T-helper 17 cell (primary cell): ENCODE measurements at regions not wholly inside any gene's neighbourhood (a gene's known extent, or its start where the extent isn't known, plus 50 kb on each side); places are given as distances from the start of the nearest gene placed in this dataset.
"Not testable (repeated sequence)": the region's sequence is repeated elsewhere in the genome, so short reads cannot be mapped to it uniquely, and the experiment has no call there.

Experiments
- ATAC-seq: fragments of 150-1000 bp; cut with Tn5 transposase; 2 replicates; pipeline ENCODE4 v1.10.0; 2021; ENCODE audit warnings: mild to moderate bottlenecking, moderate library complexity
- DNase-seq, 3 donors: peaks; one replicate each; pipeline versions ENCODE4 v3.0.0 to v3.0.0-alpha.2; 2020 to 2021
- H3K9me3 ChIP-seq: one replicate; pipeline ENCODE4 v1.7.0; 2013; ENCODE audit warnings: low read length, mild to moderate bottlenecking; ENCODE audit not compliant: control insufficient read depth, poor library complexity, severe bottlenecking
- H3K27ac Mint-ChIP-seq: one replicate; pipeline ENCODE4 v1.8.0; 2022; ENCODE audit warnings: mild to moderate bottlenecking, moderate library complexity, mixed read lengths
- H3K27me3 Mint-ChIP-seq: one replicate; pipeline ENCODE4 v1.8.0; 2022; ENCODE audit warnings: mixed read lengths
- H3K36me3 Mint-ChIP-seq: one replicate; pipeline ENCODE4 v1.8.0; 2022; ENCODE audit warnings: low read depth, mixed read lengths
- H3K4me1 Mint-ChIP-seq: one replicate; pipeline ENCODE4 v1.8.0; 2022; ENCODE audit warnings: mild to moderate bottlenecking, mixed read lengths
- H3K4me3 Mint-ChIP-seq: one replicate; pipeline ENCODE4 v1.8.0; 2022; ENCODE audit warnings: mild to moderate bottlenecking, moderate library complexity, mixed read lengths

DNA sequence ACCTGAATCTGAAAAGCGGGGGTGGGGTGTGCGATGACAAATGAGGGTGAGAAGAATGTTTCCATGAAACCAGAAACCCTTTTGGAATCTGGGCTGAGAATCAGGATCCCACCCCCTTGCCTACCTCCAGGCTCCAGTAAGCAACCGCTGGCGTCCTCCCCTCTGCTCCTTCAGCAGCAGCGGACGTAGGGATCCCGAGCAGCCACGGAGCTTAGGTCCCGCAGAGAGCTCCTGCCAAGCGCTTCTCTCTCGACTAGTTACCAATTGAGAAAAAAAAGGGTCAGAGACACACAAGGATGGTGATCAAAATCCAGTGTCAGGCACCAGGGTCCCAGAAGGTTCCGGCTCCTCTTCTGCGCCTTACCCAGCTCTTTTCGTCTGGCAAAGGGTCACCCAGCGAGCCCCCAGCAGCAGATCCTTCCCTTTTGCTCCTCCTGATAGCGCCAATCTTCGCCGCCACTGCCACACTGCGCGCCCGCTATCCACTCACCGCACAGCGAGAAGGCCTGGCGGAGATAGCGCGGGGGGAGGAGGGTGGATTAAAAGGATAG, 733.5 kb downstream of the ZWINT start:
- no peak overlapping the region for H3K4me3 Mint-ChIP-seq
- no peak overlapping the region for H3K27ac Mint-ChIP-seq
- H3K4me1 Mint-ChIP-seq = no peaks in the 10 kb centered on the region
- ATAC-seq = no peak
- H3K36me3 Mint-ChIP-seq = peaks cover 3% of the 10 kb centered on the region
- no peaks in the 10 kb centered on the region for H3K9me3 ChIP-seq
- DNase-seq = no peak
- peaks cover 11% of the 10 kb centered on the region for H3K27me3 Mint-ChIP-seq

GRCh38 chr10:55601690-55602478, 759.2 kb downstream of the ZWINT start:
- H3K36me3 Mint-ChIP-seq, H3K4me1 Mint-ChIP-seq, H3K27ac Mint-ChIP-seq, ATAC-seq, H3K4me3 Mint-ChIP-seq, DNase-seq, H3K27me3 Mint-ChIP-seq, H3K9me3 ChIP-seq: not testable (repeated sequence)

DNA sequence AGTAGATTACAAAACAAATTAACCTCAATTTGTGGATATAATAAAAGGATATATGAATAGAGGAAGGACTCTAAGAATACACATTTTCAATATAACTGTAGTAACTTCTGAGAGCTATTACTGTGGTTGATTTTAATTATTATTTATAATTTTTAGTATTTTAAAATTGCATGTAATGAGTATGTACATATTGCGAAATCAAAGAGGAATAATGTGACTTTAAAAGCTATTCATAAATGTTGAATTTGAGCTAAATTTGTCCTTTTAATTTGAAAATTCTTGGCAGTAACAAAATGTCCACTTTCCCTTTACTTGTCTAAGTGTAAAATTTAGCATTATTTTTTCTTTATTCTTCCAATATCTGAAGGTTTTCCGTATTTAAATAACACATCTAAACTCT, 750.6 kb upstream of the PCDH15 start:
- DNase-seq (no peak), ATAC-seq (no peak)
- Mint-ChIP-seq H3K36me3 (no peaks in the 10 kb centered on the region), H3K27me3 (no peaks in the 10 kb centered on the region), H3K4me3 (no peak overlapping the region), H3K27ac (no peak overlapping the region), H3K4me1 (no peaks in the 10 kb centered on the region)
- no peaks in the 10 kb centered on the region for H3K9me3 ChIP-seq

DNA sequence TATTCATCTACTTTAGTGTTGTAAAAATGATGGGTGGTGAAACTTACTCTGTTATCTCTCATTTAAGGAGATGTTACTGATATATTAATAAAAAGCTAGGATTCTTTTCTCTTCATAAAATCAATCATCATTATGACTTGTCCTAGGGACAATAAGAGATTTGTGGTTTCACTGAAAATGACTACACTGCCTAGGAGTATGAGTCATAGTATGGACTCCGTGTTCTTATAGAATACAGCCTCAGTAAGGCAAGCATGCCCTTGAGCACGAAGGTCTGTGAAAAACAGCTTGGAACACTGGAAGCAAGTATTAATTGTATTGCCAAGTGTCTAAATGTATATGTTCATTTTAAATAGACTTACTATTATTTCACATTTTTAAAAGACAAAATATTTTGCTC, 749.2 kb upstream of the PCDH15 start:
- H3K4me1 Mint-ChIP-seq = no peaks in the 10 kb centered on the region
- H3K27me3 Mint-ChIP-seq = no peaks in the 10 kb centered on the region
- no peak overlapping the region for H3K4me3 Mint-ChIP-seq
- H3K9me3 ChIP-seq = no peaks in the 10 kb centered on the region
- no peak overlapping the region for H3K27ac Mint-ChIP-seq
- DNase-seq (no peak), ATAC-seq (no peak)
- H3K36me3 Mint-ChIP-seq = no peaks in the 10 kb centered on the region

DNA sequence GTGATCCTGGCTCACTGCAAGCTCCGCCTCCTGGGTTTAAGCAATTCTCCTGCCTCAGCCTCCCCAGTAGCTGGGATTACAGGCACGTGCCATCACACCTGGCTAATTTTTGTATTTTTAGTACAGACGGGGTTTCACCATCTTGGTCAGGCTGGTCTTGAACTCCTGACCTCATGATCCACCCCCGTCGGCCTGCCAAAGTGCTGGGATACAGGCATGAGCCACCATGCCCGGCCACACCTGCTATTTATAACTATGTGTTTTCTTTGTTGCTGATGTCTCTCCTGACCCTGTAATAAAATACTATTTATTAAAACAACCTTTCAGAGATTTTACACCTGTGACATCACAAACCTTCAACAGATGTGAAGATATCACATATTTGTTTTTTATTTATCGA, 736.5 kb upstream of the PCDH15 start:
- H3K36me3 Mint-ChIP-seq, DNase-seq, H3K9me3 ChIP-seq, ATAC-seq, H3K27ac Mint-ChIP-seq, H3K4me1 Mint-ChIP-seq, H3K4me3 Mint-ChIP-seq, H3K27me3 Mint-ChIP-seq: not testable (repeated sequence)

- peaks cover 4% of the 10 kb centered on the region for H3K9me3 ChIP-seq
- Mint-ChIP-seq H3K36me3 (no peaks in the 10 kb centered on the region), H3K27ac (no peak overlapping the region), H3K27me3 (no peaks in the 10 kb centered on the region), H3K4me3 (no peak overlapping the region), H3K4me1 (no peaks in the 10 kb centered on the region)
- ATAC-seq (no peak), DNase-seq (no peak)
Observed at GRCh38 chr10:55519264-55519663, 718.2 kb upstream of the PCDH15 start.

DNA sequence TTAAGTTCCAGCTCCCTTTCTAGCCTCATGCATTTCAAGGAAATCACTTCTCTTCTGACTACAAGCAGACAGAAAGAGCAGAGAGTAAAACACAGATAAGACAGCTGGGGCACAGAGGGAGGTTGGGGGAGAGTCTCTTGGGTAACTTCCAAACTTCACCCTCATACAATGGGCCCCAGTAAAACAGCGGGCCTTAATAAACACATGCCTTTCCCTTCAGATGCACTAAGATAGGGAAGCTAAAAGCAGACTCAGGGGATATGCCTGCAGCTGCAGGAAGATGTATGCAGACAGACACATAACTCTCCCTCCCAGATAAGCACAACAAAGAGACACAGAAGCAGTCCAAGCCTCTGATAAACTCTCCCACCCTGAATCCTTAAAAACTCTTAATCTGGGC, 717.4 kb upstream of the PCDH15 start:
- H3K36me3 Mint-ChIP-seq, H3K9me3 ChIP-seq, H3K27ac Mint-ChIP-seq, H3K27me3 Mint-ChIP-seq, ATAC-seq, DNase-seq, H3K4me1 Mint-ChIP-seq, H3K4me3 Mint-ChIP-seq: not testable (repeated sequence)

DNA sequence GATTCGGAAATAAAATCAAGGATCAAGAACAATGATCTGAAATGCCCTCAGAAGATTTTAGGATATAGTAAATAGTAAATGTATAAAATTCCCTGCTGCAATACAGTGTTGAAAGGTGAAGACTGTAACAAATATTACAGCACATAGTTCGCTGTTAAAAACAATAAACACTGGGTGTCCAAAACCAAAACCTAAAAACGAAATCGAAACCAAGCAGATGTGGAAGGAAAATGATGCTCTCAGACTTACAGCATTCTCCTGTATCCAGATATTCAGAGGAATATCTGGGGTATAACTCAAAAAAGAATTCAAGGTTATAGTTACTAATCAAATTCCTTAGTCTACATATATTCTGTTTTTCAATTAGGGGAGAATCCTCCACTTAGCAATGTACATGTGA, 708.1 kb upstream of the PCDH15 start:
- no peak for DNase-seq
- H3K4me3 Mint-ChIP-seq = no peak overlapping the region
- H3K4me1 Mint-ChIP-seq = no peaks in the 10 kb centered on the region
- no peaks in the 10 kb centered on the region for H3K9me3 ChIP-seq
- H3K27me3 Mint-ChIP-seq = no peaks in the 10 kb centered on the region
- H3K36me3 Mint-ChIP-seq = no peaks in the 10 kb centered on the region
- H3K27ac Mint-ChIP-seq = no peak overlapping the region
- ATAC-seq = no peak

- no peak overlapping the region for H3K27ac Mint-ChIP-seq
- no peak overlapping the region for H3K4me3 Mint-ChIP-seq
- ATAC-seq = no peak
- DNase-seq = no peak
- H3K9me3 ChIP-seq = no peaks in the 10 kb centered on the region
- no peaks in the 10 kb centered on the region for H3K27me3 Mint-ChIP-seq
- no peaks in the 10 kb centered on the region for H3K36me3 Mint-ChIP-seq
- no peaks in the 10 kb centered on the region for H3K4me1 Mint-ChIP-seq
Observed at GRCh38 chr10:55500931-55501559, 700.0 kb upstream of the PCDH15 start.

GRCh38 chr10:55497893-55498499, 697.0 kb upstream of the PCDH15 start:
- Mint-ChIP-seq H3K4me1 (no peaks in the 10 kb centered on the region), H3K4me3 (no peak overlapping the region), H3K27me3 (no peaks in the 10 kb centered on the region), H3K36me3 (no peaks in the 10 kb centered on the region), H3K27ac (no peak overlapping the region)
- H3K9me3 ChIP-seq = no peaks in the 10 kb centered on the region
- ATAC-seq = no peak
- DNase-seq = no peak

GRCh38 chr10:55495555-55495954, 694.5 kb upstream of the PCDH15 start:
- Mint-ChIP-seq H3K27ac (no peak overlapping the region), H3K4me1 (no peaks in the 10 kb centered on the region), H3K27me3 (no peaks in the 10 kb centered on the region), H3K36me3 (no peaks in the 10 kb centered on the region), H3K4me3 (no peak overlapping the region)
- H3K9me3 ChIP-seq = no peaks in the 10 kb centered on the region
- DNase-seq = no peak
- ATAC-seq = no peak

- Mint-ChIP-seq H3K4me3 (no peak overlapping the region), H3K27me3 (no peaks in the 10 kb centered on the region), H3K4me1 (no peaks in the 10 kb centered on the region), H3K36me3 (no peaks in the 10 kb centered on the region), H3K27ac (no peak overlapping the region)
- H3K9me3 ChIP-seq = peaks cover 5% of the 10 kb centered on the region
- no peak for ATAC-seq
- DNase-seq = no peak
Observed at GRCh38 chr10:55491712-55492111, 690.7 kb upstream of the PCDH15 start.

DNA sequence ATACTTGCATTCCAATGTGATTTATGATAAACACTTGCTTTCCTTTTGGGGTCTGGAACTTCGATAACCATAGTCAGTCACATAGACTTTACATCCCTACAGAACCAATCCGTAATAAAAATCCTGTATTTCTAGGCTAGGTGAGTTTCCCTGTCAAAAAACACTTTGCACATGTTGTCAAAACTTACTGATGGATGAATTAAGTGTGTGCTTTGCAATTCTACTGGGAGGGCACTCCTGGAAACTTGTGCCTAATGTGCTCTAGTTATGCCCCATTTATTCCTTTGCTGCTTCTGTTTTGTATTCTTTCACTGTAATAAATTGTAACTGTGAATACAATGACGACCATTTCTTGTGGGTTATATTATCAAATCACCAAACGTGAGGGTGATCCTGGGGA, 684.8 kb upstream of the PCDH15 start:
- DNase-seq (no peak), ATAC-seq (no peak)
- no peaks in the 10 kb centered on the region for H3K36me3 Mint-ChIP-seq
- no peaks in the 10 kb centered on the region for H3K27me3 Mint-ChIP-seq
- no peak overlapping the region for H3K4me3 Mint-ChIP-seq
- no peaks in the 10 kb centered on the region for H3K4me1 Mint-ChIP-seq
- peaks cover 5% of the 10 kb centered on the region for H3K9me3 ChIP-seq
- H3K27ac Mint-ChIP-seq = no peak overlapping the region
